ENCODE measurements at regions not wholly inside any gene's neighbourhood (a gene's known extent, or its start where the extent isn't known, plus 50 kb on each side); places are given as distances from the start of the nearest gene placed in this dataset.
"Not testable (repeated sequence)": the region's sequence is repeated elsewhere in the genome, so short reads cannot be mapped to it uniquely, and the experiment has no call there.

DNA sequence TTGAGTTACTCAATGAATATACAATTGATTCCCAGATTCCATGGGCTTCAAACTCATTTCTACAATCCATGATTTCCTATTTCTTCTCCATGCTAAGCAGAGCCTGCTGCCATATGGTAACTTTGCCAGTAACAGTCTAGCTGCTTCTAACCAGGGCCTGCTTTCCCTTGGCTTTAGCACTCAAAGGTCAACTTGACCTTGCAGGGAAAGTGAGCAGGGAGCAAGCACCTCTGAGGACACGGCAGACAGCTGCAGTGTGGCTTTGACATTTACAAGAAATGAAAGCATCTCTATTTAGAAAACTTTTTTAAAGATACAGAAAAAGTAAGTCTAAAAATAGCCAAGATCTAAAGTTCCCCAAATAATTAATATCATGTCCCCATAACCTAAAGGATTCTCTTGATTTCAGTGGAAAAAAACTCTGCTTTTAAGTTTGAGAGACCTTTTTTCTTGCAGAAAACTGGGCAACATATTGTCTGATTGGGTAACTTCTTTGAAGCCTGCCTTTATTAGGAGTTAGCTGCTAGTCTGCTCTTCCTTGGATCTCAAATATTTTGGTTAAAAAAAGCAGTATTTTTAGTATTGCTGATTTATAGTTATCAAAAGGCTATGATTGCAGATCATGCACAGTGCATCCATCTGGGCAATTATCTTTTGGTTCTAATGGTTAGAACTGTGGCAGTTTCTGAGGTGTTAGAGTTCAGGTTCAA is 257.9 kb downstream of the AHR start:
- H3K27me3 Mint-ChIP-seq: peaks cover 5% of the 10 kb centered on the region
- H3K4me3 Mint-ChIP-seq: no peak overlapping the region

DNA sequence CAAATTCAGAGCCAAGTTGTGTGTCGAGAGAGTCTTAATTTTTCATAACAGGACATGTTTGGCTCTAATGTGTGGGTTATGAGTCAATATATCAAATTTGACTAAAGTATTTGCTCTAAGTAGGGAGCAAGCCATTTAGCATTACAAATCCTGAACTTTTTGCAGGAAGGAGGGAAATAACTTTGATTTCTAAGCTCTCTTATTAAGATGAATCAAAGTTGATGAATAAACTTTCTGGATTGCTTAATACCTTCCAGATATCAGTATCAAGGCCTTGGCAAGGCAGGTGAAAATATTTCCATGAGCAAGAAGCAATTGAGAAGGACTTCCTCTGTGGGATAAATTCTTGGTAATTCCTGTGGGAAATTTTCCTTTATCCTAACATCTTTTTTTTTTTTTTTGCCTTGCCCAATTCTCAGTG is 258.8 kb downstream of the AHR start:
- no peak for ATAC-seq (ENCODE audit: low read depth)
- Mint-ChIP-seq H3K4me1 (no peaks in the 10 kb centered on the region), H3K27me3 (peaks cover 5% of the 10 kb centered on the region), H3K27ac (no peak overlapping the region), H3K36me3 (no peaks in the 10 kb centered on the region), H3K9me3 (no peaks in the 10 kb centered on the region), H3K4me3 (no peak overlapping the region)
- DNase-seq (ENCODE audit: low spot score in 2 of 2): no peak

More for the DNA sequence above, 257.9 kb downstream of the AHR start:
- H3K9me3 Mint-ChIP-seq: no peaks in the 10 kb centered on the region
- H3K36me3 Mint-ChIP-seq: no peaks in the 10 kb centered on the region
- H3K4me1 Mint-ChIP-seq: no peaks in the 10 kb centered on the region
- H3K27ac Mint-ChIP-seq: no peak overlapping the region
- no peak for ATAC-seq (ENCODE audit: low read depth)
- DNase-seq (ENCODE audit: low spot score in 2 of 2): no peak

DNA sequence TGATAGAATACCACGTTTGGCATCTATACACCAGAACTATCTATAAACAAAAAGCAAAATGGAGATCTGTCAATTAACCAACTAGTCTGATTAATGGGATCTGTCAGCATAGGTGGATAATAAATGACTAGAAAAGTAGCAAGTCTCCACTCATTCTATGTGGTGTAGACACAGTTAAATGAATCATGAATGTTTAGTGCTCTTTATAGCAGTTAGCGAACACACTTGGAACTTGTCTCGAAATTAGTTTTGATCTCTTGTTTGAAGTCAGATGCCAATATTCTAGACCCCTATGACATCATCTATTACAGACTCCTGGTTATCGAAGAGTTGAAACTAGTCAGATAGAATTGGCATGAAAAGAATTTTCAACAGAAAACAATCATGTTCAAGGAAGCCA is 259.7 kb downstream of the AHR start:
- Mint-ChIP-seq H3K27ac (no peak overlapping the region), H3K4me3 (no peak overlapping the region), H3K9me3 (peaks cover 2% of the 10 kb centered on the region), H3K27me3 (peaks cover 6% of the 10 kb centered on the region), H3K4me1 (no peaks in the 10 kb centered on the region), H3K36me3 (no peaks in the 10 kb centered on the region)
- ATAC-seq (ENCODE audit: low read depth) (no peak), DNase-seq (ENCODE audit: low spot score in 2 of 2) (no peak)

DNA sequence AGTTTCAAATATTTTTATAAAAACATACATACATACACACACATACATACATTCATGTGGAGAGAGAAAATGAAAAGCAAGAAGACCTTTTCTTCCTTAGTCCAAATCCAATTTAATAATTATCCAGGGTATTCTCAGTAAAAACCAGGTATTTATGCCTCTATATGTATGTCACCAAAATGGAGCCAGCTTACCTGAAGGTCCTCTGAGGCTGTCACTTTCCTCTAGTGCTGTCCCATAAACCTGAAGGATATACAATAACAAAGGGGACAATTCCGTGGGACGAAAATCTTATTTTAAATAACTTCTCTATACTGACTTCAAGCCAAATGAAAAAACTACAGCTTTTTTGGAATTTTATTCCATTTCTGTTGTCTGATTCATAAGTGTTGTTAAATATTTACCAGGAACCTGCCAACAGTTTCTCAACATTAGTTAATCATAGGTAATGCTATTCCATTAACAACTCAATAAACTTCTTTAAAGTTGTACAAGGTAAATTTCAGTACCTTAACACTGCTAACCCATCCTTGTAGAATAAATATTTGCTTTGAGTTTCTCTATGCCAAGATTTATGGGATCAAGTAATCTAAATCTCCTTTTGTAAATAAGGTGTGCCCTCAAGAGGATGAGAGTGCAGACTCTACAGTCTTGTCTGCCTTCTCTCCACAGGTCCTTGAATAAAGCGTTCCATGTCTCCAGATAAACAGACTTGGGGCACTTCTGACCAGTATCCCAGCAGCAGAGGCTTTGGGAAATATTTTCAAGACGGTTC is 260.3 kb downstream of the AHR start:
- H3K36me3 Mint-ChIP-seq: no peaks in the 10 kb centered on the region
- no peak overlapping the region for H3K27ac Mint-ChIP-seq
- no peak for DNase-seq (ENCODE audit: low spot score in 2 of 2)
- no peaks in the 10 kb centered on the region for H3K4me1 Mint-ChIP-seq
- peaks cover 2% of the 10 kb centered on the region for H3K9me3 Mint-ChIP-seq
- H3K27me3 Mint-ChIP-seq: peaks cover 6% of the 10 kb centered on the region
- no peak overlapping the region for H3K4me3 Mint-ChIP-seq
- no peak for ATAC-seq (ENCODE audit: low read depth)

DNA sequence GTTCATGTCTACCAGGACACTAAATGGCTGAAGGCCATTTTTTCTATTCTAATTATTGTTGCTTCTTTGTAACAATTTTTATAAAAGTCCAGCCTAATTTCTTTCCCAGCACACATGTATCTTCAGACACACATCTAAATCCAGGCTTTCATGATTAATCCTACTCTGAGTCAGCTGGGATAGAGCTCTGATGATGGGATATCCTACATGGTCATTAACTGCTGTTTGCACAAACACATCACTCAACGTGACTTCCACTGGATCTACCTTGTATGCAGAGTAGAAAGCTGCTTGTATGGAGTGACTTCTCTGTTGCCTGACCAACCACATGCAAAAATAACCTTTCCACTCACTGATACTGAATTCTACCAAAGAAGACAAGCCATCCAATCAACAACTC is 260.9 kb downstream of the AHR start:
- H3K4me3 Mint-ChIP-seq: no peak overlapping the region
- no peak overlapping the region for H3K27ac Mint-ChIP-seq
- H3K9me3 Mint-ChIP-seq: peaks cover 2% of the 10 kb centered on the region
- no peak for ATAC-seq (ENCODE audit: low read depth)
- no peaks in the 10 kb centered on the region for H3K36me3 Mint-ChIP-seq
- DNase-seq (ENCODE audit: low spot score in 2 of 2): no peak
- H3K4me1 Mint-ChIP-seq: no peaks in the 10 kb centered on the region
- peaks cover 7% of the 10 kb centered on the region for H3K27me3 Mint-ChIP-seq

DNA sequence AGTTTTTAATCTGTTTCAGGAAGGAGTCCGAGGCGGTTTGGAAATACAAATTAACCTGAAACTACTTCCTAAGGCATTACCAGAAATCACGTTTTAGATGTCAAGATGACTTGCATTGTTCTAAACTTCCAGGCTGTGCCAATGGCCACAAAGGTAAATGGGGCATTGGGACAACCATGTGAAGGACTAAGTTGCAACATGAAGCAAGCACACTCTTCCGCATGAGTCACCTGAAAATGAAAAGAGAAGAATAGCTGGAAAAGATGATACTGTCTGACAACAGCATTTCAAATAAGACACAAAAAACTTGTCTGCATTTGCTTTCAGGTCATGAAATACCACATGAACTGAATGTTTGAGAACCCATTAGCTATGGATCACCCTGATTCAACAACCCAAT is 262.1 kb downstream of the AHR start:
- Mint-ChIP-seq H3K36me3 (no peaks in the 10 kb centered on the region), H3K4me1 (no peaks in the 10 kb centered on the region), H3K27ac (no peak overlapping the region), H3K27me3 (peaks cover 6% of the 10 kb centered on the region), H3K4me3 (no peak overlapping the region), H3K9me3 (peaks cover 2% of the 10 kb centered on the region)
- ATAC-seq (ENCODE audit: low read depth): no peak
- no peak for DNase-seq (ENCODE audit: low spot score in 2 of 2)

DNA sequence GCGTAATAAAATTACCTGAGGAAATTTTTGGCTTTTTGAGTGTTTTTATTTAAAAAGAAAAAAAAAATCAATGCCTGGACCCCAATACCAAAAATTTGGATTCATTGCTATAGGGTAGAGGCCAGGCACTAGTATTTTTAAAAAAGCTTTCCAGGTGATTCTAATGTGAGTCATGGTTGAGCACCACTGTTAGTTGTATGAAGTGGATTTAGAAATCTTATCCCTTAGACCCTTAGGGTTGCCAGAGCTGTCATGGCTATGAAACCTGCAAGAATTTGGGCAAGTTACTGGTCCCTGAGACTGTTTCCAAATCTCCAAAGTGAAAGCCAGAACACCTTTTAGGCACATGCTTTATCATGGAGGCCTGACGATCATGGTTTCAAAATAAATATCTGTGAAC is 262.5 kb downstream of the AHR start:
- ATAC-seq (ENCODE audit: low read depth): no peak
- DNase-seq (ENCODE audit: low spot score in 2 of 2): no peak
- Mint-ChIP-seq H3K9me3 (peaks cover 2% of the 10 kb centered on the region), H3K36me3 (no peaks in the 10 kb centered on the region), H3K27ac (no peak overlapping the region), H3K4me1 (no peaks in the 10 kb centered on the region), H3K27me3 (peaks cover 6% of the 10 kb centered on the region), H3K4me3 (no peak overlapping the region)

DNA sequence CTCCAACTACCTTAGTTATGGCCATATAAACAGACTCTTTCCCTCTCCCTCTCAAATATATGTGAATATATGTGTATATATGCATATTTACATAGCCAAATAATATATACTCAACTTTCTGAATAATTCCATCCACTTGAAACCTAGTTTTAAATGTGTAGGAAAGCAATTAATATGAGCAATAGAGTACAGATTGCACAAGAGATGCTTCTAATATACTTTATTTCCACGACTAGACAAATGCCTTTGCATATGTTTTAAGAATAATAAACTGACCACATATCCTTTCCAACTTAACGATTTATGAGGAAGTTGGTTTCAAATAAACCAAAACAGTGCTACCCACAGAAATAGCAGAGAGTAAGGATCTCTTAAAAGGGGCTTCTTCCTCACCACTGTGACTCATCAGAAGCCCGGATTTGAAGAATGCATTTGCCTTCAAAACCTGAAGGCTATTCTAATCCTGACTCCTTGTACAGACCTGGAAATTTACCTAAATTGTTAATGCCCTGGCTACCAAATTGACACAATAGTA is 266.3 kb downstream of the AHR start:
- Mint-ChIP-seq H3K4me3 (no peak overlapping the region), H3K27me3 (peaks cover 4% of the 10 kb centered on the region), H3K9me3 (peaks cover 2% of the 10 kb centered on the region), H3K4me1 (no peaks in the 10 kb centered on the region), H3K27ac (no peak overlapping the region), H3K36me3 (no peaks in the 10 kb centered on the region)
- ATAC-seq (ENCODE audit: low read depth): no peak
- DNase-seq (ENCODE audit: low spot score in 2 of 2): no peak

DNA sequence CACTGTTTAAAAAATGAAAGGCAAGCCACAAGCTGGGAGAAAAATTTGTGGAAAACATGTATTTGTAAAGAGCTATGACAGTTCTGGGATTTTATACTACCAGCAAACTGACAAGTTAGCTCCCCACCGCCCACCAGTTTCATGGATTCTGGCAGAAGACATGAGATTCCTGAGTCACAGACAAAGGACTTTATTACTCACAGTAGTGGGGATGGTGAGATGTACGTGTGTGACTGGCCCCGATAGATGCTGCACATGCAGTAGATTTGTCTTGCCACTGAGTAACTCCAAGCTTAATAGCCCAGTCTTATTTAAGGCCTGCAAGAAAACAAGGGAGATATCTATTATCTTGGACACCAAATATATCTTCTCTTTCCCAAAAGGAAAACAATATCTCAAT is 281.7 kb downstream of the AHR start:
- Mint-ChIP-seq H3K9me3 (peaks cover 12% of the 10 kb centered on the region), H3K27me3 (peaks cover 8% of the 10 kb centered on the region), H3K4me1 (no peaks in the 10 kb centered on the region), H3K4me3 (no peak overlapping the region), H3K27ac (no peak overlapping the region), H3K36me3 (no peaks in the 10 kb centered on the region)
- DNase-seq (ENCODE audit: low spot score in 2 of 2) (no peak), ATAC-seq (ENCODE audit: low read depth) (no peak)

DNA sequence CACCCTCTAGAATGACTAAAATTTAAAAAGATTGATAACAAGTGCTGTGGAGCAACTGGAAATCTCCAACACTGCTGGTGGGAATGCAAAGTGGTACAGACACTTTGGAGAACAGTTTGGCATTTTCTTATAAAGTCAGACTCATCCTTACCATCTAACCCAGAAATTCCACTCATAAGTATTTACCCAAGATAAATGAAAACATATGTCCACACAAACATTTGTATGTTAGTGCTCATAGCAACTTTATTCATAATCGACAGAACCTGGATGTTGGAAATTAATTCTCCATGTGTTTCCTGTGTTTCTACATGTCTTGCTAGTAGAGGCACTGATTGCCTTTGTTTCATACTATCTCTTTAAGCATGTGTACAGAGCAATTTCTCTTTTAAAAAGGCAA is 282.4 kb downstream of the AHR start:
- H3K27ac Mint-ChIP-seq: no peak overlapping the region
- H3K36me3 Mint-ChIP-seq: no peaks in the 10 kb centered on the region
- H3K27me3 Mint-ChIP-seq: peaks cover 7% of the 10 kb centered on the region
- no peak overlapping the region for H3K4me3 Mint-ChIP-seq
- no peaks in the 10 kb centered on the region for H3K4me1 Mint-ChIP-seq
- DNase-seq (ENCODE audit: low spot score in 2 of 2) (no peak), ATAC-seq (ENCODE audit: low read depth) (no peak)
- peaks cover 12% of the 10 kb centered on the region for H3K9me3 Mint-ChIP-seq

DNA sequence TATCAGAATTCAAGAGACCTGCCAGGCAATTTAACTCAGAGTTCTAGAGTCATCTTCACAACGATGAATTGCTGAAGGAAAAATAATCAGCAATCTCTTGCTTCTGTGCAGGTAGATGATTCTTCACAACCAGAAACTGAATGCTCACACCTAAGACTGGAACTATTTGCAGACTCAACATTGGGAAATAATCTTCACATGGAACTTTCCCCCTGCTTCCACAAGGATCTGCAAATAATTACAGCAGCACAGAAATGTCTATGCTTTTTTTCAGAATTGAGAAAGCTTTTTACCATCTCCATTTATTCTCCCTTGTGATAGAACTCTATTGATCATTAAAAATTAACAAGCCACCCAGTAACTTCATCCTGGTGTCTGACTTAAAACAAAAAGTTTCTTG is 282.8 kb downstream of the AHR start:
- Mint-ChIP-seq H3K27me3 (peaks cover 7% of the 10 kb centered on the region), H3K27ac (no peak overlapping the region), H3K36me3 (no peaks in the 10 kb centered on the region), H3K4me3 (no peak overlapping the region), H3K9me3 (peaks cover 12% of the 10 kb centered on the region), H3K4me1 (no peaks in the 10 kb centered on the region)
- DNase-seq (ENCODE audit: low spot score in 2 of 2) (no peak), ATAC-seq (ENCODE audit: low read depth) (no peak)

DNA sequence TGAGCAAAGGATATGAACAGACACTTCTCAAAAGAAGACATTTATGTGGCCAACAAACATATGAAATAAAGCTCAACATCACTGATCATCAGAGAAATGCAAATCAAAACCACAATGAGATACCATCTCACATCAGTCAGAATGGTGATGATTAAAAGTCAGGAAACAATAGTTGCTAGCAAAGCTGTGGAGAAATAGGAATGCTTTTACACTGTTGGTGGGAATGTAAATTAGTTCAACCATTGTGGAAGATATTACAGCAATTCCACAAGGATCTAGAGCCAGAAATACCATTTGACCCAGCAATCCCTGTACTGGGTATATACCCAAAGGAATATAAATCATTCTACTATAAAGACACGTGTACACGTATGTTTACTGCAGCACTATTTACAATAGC is 284.2 kb downstream of the AHR start:
- H3K36me3 Mint-ChIP-seq; H3K4me3 Mint-ChIP-seq; H3K27me3 Mint-ChIP-seq; H3K27ac Mint-ChIP-seq; H3K9me3 Mint-ChIP-seq; ATAC-seq (ENCODE audit: low read depth); DNase-seq (ENCODE audit: low spot score in 2 of 2); H3K4me1 Mint-ChIP-seq: not testable (repeated sequence)

DNA sequence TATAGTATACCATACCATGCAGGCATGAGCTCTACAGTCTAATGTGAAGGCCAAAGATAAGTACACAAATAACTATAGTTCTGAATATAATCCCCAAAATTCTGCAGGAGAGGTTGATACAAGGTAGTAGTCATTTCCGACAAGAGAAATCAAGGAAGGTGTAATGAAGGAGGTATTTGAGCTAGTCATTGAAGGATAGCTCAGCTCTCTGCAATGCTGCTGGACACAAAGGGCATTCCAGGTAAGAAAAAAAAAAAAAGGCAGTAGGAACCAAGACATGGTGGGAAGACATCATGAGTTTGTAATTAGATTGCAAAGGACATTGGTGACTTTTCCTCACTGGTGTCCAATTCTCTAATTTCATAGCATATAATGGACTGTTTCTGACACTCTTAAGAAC is 285.3 kb downstream of the AHR start:
- no peaks in the 10 kb centered on the region for H3K4me1 Mint-ChIP-seq
- ATAC-seq (ENCODE audit: low read depth): no peak

DNA sequence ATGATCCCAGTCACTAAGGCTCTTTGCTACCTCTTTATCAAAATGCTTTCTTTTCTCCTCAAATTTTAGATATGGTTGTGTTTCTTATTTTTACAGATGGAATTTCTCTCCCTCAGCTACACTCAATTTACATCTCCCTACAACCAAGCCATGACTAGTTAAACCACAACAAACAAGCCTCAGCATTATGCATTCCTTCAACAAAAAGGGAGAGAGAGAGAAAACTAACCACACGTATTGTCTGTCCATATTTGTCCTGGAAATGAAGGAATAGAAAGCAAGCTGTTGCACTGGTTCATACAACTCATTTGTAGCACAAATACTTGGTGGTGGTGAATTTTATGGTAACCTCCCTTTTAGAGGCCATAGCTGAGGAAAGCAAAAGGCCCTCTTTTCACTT is 286.4 kb downstream of the AHR start:
- Mint-ChIP-seq H3K27ac (no peak overlapping the region), H3K4me1 (no peaks in the 10 kb centered on the region), H3K9me3 (no peaks in the 10 kb centered on the region), H3K27me3 (peaks cover 5% of the 10 kb centered on the region), H3K4me3 (no peak overlapping the region), H3K36me3 (no peaks in the 10 kb centered on the region)
- ATAC-seq (ENCODE audit: low read depth): no peak
- no peak for DNase-seq (ENCODE audit: low spot score in 2 of 2)

More for the DNA sequence above, 285.3 kb downstream of the AHR start:
- Mint-ChIP-seq H3K36me3 (no peaks in the 10 kb centered on the region), H3K4me3 (no peak overlapping the region), H3K9me3 (no peaks in the 10 kb centered on the region), H3K27ac (no peak overlapping the region), H3K27me3 (peaks cover 5% of the 10 kb centered on the region)
- DNase-seq (ENCODE audit: low spot score in 2 of 2): no peak
